HepG2 (cell line): ENCODE measurements at regions not wholly inside any gene's neighbourhood (a gene's known extent, or its start where the extent isn't known, plus 50 kb on each side); places are given as distances from the start of the nearest gene placed in this dataset.

Source experiments
- HIVEP1 ChIP-seq: sonication (generic); formaldehyde crosslinking; IDR thresholded peaks from 2 replicates; pipeline ENCODE4 v1.4.0; 2020; ENCODE audit warnings: mild to moderate bottlenecking, missing genetic modification reagents
- HNRNPK ChIP-seq: fragments of 200-400 bp; formaldehyde crosslinking; IDR thresholded peaks from 2 replicates; pipeline ENCODE4 v1.6.1; 2018; ENCODE audit warnings: low read length, low read depth, moderate library complexity, mild to moderate bottlenecking; ENCODE audit not compliant: poor library complexity, severe bottlenecking
- RXRB ChIP-seq: IDR thresholded peaks from 2 replicates; pipeline ENCODE4 v1.6.1; 2016; ENCODE audit warnings: borderline replicate concordance, missing genetic modification reagents, missing compliant biosample characterization
- SPEN ChIP-seq: sonication (generic); formaldehyde crosslinking; IDR thresholded peaks from 2 replicates; pipeline ENCODE4 v1.5.1; 2020; ENCODE audit warnings: low read depth, mild to moderate bottlenecking, missing genetic modification reagents
- ZNF672 ChIP-seq: sonication (generic); formaldehyde crosslinking; IDR thresholded peaks from 2 replicates; pipeline ENCODE4 v1.8.1; 2022; ENCODE audit warnings: missing genetic modification reagents
- TF ChIP-seq, protein P1 (sequence below): sonication (generic); formaldehyde crosslinking; IDR thresholded peaks from 2 replicates; pipeline ENCODE4 v1.4.0; 2020; ENCODE audit warnings: missing genetic modification reagents
- TF ChIP-seq, protein P2 (sequence below): sonication (generic); formaldehyde crosslinking; IDR thresholded peaks from 2 replicates; pipeline ENCODE4 v1.5.0; 2020; ENCODE audit warnings: missing genetic modification reagents
- TF ChIP-seq, protein P3 (sequence below): sonication (generic); formaldehyde crosslinking; IDR thresholded peaks from 2 replicates; pipeline ENCODE4 v1.5.0; 2020; ENCODE audit warnings: missing genetic modification reagents, mild to moderate bottlenecking, borderline replicate concordance
- TF ChIP-seq, protein P4 (sequence below): sonication (generic); formaldehyde crosslinking; IDR thresholded peaks from 2 replicates; pipeline ENCODE4 v1.5.1; 2020; ENCODE audit warnings: mild to moderate bottlenecking, missing genetic modification reagents, borderline replicate concordance
- TF ChIP-seq, protein P5 (sequence below): sonication (generic); formaldehyde crosslinking; IDR thresholded peaks from 2 replicates; pipeline ENCODE4 v1.8.1; 2023; ENCODE audit warnings: missing genetic modification reagents, mild to moderate bottlenecking, borderline replicate concordance

DNA sequence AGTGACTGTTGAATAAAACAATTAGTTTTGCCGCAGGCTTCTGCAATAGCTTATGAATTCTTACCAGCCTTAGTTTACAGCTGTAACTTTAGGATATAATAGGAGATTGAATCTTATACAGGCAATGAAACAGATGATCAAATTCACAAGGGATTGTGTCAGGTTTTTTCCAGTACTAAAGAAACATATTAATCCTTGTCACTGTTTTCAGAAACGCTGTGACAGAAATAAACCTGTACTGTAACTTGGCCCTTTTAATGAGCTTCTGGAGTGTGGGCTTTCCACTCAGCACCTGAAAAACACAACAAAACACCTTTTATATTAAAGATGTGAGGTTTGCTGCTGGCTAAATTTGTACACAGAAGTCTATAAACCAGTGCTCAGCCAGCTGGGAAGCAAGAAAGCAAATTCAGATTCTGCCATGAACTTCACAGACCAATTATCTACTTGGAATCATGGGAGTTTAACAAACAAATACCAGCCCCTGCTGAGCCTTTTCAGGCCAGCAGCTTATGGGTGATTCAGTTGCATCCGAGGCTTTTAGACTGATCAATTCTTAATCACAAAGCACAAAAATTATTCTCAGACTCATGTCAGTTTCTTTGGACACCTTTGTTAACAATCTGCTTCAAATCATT is 109.5 kb downstream of the FOXG1 start (continued):
- TF ChIP-seq, protein P1, sequence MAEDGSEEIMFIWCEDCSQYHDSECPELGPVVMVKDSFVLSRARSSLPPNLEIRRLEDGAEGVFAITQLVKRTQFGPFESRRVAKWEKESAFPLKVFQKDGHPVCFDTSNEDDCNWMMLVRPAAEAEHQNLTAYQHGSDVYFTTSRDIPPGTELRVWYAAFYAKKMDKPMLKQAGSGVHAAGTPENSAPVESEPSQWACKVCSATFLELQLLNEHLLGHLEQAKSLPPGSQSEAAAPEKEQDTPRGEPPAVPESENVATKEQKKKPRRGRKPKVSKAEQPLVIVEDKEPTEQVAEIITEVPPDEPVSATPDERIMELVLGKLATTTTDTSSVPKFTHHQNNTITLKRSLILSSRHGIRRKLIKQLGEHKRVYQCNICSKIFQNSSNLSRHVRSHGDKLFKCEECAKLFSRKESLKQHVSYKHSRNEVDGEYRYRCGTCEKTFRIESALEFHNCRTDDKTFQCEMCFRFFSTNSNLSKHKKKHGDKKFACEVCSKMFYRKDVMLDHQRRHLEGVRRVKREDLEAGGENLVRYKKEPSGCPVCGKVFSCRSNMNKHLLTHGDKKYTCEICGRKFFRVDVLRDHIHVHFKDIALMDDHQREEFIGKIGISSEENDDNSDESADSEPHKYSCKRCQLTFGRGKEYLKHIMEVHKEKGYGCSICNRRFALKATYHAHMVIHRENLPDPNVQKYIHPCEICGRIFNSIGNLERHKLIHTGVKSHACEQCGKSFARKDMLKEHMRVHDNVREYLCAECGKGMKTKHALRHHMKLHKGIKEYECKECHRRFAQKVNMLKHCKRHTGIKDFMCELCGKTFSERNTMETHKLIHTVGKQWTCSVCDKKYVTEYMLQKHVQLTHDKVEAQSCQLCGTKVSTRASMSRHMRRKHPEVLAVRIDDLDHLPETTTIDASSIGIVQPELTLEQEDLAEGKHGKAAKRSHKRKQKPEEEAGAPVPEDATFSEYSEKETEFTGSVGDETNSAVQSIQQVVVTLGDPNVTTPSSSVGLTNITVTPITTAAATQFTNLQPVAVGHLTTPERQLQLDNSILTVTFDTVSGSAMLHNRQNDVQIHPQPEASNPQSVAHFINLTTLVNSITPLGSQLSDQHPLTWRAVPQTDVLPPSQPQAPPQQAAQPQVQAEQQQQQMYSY (CRISPR knock-in tag): no peak
- TF ChIP-seq RXRB (CRISPR knock-in tag): no peak
- no peak for TF ChIP-seq ZNF672 (CRISPR knock-in tag)
- no peak for TF ChIP-seq HNRNPK
- no peak for TF ChIP-seq HIVEP1
- TF ChIP-seq, protein P2, sequence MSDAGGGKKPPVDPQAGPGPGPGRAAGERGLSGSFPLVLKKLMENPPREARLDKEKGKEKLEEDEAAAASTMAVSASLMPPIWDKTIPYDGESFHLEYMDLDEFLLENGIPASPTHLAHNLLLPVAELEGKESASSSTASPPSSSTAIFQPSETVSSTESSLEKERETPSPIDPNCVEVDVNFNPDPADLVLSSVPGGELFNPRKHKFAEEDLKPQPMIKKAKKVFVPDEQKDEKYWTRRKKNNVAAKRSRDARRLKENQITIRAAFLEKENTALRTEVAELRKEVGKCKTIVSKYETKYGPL (CRISPR knock-in tag): no peak
- no peak for TF ChIP-seq SPEN
- TF ChIP-seq, protein P3, sequence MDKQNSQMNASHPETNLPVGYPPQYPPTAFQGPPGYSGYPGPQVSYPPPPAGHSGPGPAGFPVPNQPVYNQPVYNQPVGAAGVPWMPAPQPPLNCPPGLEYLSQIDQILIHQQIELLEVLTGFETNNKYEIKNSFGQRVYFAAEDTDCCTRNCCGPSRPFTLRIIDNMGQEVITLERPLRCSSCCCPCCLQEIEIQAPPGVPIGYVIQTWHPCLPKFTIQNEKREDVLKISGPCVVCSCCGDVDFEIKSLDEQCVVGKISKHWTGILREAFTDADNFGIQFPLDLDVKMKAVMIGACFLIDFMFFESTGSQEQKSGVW (CRISPR knock-in tag): no peak
- TF ChIP-seq, protein P4, sequence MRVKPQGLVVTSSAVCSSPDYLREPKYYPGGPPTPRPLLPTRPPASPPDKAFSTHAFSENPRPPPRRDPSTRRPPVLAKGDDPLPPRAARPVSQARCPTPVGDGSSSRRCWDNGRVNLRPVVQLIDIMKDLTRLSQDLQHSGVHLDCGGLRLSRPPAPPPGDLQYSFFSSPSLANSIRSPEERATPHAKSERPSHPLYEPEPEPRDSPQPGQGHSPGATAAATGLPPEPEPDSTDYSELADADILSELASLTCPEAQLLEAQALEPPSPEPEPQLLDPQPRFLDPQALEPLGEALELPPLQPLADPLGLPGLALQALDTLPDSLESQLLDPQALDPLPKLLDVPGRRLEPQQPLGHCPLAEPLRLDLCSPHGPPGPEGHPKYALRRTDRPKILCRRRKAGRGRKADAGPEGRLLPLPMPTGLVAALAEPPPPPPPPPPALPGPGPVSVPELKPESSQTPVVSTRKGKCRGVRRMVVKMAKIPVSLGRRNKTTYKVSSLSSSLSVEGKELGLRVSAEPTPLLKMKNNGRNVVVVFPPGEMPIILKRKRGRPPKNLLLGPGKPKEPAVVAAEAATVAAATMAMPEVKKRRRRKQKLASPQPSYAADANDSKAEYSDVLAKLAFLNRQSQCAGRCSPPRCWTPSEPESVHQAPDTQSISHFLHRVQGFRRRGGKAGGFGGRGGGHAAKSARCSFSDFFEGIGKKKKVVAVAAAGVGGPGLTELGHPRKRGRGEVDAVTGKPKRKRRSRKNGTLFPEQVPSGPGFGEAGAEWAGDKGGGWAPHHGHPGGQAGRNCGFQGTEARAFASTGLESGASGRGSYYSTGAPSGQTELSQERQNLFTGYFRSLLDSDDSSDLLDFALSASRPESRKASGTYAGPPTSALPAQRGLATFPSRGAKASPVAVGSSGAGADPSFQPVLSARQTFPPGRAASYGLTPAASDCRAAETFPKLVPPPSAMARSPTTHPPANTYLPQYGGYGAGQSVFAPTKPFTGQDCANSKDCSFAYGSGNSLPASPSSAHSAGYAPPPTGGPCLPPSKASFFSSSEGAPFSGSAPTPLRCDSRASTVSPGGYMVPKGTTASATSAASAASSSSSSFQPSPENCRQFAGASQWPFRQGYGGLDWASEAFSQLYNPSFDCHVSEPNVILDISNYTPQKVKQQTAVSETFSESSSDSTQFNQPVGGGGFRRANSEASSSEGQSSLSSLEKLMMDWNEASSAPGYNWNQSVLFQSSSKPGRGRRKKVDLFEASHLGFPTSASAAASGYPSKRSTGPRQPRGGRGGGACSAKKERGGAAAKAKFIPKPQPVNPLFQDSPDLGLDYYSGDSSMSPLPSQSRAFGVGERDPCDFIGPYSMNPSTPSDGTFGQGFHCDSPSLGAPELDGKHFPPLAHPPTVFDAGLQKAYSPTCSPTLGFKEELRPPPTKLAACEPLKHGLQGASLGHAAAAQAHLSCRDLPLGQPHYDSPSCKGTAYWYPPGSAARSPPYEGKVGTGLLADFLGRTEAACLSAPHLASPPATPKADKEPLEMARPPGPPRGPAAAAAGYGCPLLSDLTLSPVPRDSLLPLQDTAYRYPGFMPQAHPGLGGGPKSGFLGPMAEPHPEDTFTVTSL (CRISPR knock-in tag): no peak
- TF ChIP-seq, protein P5, sequence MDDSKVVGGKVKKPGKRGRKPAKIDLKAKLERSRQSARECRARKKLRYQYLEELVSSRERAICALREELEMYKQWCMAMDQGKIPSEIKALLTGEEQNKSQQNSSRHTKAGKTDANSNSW (CRISPR knock-in tag): no peak
- TF ChIP-seq, all 625 proteins: peak for 0
